Skeletal muscle tissue (tissue), 3 donors: ENCODE measurements at regions not wholly inside any gene's neighbourhood (a gene's known extent, or its start where the extent isn't known, plus 50 kb on each side); places are given as distances from the start of the nearest gene placed in this dataset.

Source experiments
- H3K27ac ChIP-seq: one replicate; pipeline ENCODE4 v1.7.0; 2013; ENCODE audit warnings: mild to moderate bottlenecking, low read depth, low read length, inconsistent platforms
- H3K27me3 ChIP-seq, 3 donors: one replicate each; pipeline ENCODE4 v1.7.0; 2013; ENCODE audit warnings: low read length in 3 of 3; ENCODE audit not compliant: control insufficient read depth in 3 of 3, insufficient read depth in 3 of 3
- H3K36me3 ChIP-seq, 3 donors: one replicate each; pipeline ENCODE4 v1.7.0; 2013; ENCODE audit warnings: low read length in 3 of 3; ENCODE audit not compliant: control insufficient read depth in 3 of 3, insufficient read depth in 3 of 3
- H3K4me1 ChIP-seq, 3 donors: one replicate each; pipeline ENCODE4 v1.7.0; 2013; ENCODE audit warnings: low read length in 3 of 3, mild to moderate bottlenecking in 3 of 3; ENCODE audit not compliant: control insufficient read depth in 3 of 3, insufficient read depth in 3 of 3
- H3K4me3 ChIP-seq, 3 donors: one replicate each; pipeline ENCODE4 v1.7.0; 2013; ENCODE audit warnings: low read length in 3 of 3
- H3K9ac ChIP-seq, 3 donors: one replicate each; pipeline ENCODE4 v1.7.0; 2013; ENCODE audit warnings: low read length in 3 of 3, mild to moderate bottlenecking in 3 of 3, moderate library complexity in 2 of 3, low read depth in 1 of 3
- H3K9me3 ChIP-seq, 3 donors: one replicate each; pipeline ENCODE4 v1.7.0; 2013; ENCODE audit warnings: low read length in 3 of 3; ENCODE audit not compliant: control insufficient read depth in 3 of 3
- donor health status: Osteomylitis.

DNA sequence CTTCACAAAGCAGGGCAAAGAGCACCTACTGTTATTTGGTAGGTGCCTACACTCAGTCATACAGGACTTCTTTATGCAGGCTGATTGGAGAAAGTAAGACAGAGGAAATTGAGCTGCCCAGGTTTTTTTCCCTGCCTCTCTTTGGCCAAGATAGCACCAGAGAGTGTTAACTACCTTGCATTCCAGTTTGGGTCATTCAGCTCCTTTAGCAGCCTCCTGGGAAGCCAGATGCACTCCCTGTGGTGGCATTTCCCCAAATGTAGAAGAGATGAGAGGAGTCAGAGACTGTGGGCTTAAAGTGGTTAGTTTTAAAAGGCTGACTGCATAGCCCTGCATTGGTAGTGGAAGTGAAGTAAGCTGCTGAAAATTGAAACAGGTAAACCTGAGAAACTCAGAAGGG is 358.4 kb downstream of the BCKDHB start:
- Histone ChIP-seq H3K9me3 (no peaks in the 10 kb centered on the region), H3K4me1 (peaks cover 0 to 2% (median 0%) of the 10 kb centered on the region in 3 donors), H3K4me3 (no peak overlapping the region), H3K27me3 (no peaks in the 10 kb centered on the region), H3K36me3 (no peaks in the 10 kb centered on the region), H3K9ac (no peak overlapping the region), H3K27ac (no peak overlapping the region)

DNA sequence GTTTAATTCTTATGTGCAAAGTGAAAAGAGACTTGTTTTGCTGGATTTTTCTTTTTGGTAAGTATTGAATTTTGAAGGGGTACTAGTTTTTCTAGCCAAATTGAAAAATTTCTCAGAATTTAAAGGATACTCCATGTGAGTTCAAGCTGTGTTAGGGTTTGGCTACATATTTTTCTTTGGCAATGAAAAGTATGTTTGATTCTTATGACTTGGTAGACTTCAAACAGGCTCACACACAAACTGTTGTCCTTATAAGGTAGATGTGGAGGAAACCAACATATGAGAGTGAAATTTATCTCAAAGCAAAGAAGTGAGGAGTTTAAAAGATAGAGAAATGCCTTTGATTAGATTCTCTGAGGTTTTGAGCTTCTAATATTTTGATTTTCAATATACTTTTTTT is 356.7 kb downstream of the BCKDHB start:
- H3K27me3 ChIP-seq, result no peaks in the 10 kb centered on the region
- H3K4me3 ChIP-seq, result no peak overlapping the region
- no peak overlapping the region for H3K9ac ChIP-seq
- H3K36me3 ChIP-seq, result no peaks in the 10 kb centered on the region
- no peaks in the 10 kb centered on the region for H3K9me3 ChIP-seq
- H3K27ac ChIP-seq, result no peak overlapping the region
- H3K4me1 ChIP-seq, result peaks cover 0 to 2% (median 0%) of the 10 kb centered on the region in 3 donors

DNA sequence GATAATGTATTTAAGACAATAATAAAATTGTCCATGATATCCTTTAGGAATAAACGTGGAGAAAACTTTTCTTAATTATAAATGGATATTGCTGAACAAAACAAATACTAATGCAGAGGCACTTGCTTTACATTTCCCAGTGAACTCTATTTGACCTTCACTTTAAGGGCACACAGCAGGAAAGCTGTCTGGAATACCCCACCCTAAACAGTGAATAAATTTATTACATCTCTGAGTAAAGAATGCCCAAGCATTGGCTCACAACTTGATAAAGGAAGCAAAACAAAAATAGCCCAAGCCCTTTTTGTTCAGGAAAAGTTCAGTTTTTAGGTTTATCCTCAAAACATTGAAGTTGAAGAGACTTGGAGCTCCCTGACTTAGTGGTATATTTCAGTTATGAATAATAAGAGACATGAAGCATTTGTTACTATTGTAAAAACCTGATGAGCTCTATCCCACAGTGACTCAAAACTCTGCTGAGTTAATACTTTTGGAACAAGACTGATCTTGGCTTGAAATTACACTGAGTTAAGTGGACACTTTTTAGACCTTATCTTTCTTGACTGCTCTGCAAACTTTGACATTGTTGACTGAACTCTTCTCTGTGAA is 353.9 kb downstream of the BCKDHB start:
- H3K9ac ChIP-seq, result no peak overlapping the region

DNA sequence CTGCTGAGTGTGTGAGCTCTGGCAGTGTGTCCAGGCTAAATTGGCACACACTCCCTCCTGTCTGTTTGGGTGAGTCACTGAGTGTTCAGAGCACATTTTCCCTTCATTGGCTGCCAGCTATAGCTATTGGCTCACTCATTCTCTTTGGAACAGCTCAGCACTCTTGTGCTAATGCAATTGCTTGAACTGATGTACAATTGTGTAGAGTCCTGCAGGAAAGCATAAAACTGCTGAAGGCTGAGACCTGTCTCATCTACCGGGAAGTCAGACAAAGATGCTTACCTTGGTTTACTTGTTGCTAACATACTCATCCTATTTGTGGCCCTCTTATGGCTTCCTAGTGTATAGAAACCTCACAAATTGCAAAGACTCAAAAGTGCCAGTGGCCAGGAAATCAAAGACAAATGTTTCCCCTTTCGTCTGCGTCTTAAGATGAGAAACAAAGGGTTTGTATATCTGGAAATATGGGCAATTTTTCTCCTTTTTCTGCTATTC is 351.0 kb downstream of the BCKDHB start:
- Histone ChIP-seq H3K4me3 (no peak overlapping the region), H3K9me3 (no peaks in the 10 kb centered on the region), H3K27ac (no peak overlapping the region), H3K4me1 (peaks cover 2 to 8% (median 7%) of the 10 kb centered on the region in 3 donors), H3K27me3 (no peaks in the 10 kb centered on the region), H3K36me3 (no peaks in the 10 kb centered on the region), H3K9ac (no peak overlapping the region)

More for the DNA sequence above, 353.9 kb downstream of the BCKDHB start:
- Histone ChIP-seq H3K9me3 (no peaks in the 10 kb centered on the region), H3K36me3 (no peaks in the 10 kb centered on the region), H3K27ac (no peak overlapping the region), H3K27me3 (no peaks in the 10 kb centered on the region), H3K4me1 (peaks cover 2 to 10% (median 8%) of the 10 kb centered on the region in 3 donors), H3K4me3 (no peak overlapping the region)

DNA sequence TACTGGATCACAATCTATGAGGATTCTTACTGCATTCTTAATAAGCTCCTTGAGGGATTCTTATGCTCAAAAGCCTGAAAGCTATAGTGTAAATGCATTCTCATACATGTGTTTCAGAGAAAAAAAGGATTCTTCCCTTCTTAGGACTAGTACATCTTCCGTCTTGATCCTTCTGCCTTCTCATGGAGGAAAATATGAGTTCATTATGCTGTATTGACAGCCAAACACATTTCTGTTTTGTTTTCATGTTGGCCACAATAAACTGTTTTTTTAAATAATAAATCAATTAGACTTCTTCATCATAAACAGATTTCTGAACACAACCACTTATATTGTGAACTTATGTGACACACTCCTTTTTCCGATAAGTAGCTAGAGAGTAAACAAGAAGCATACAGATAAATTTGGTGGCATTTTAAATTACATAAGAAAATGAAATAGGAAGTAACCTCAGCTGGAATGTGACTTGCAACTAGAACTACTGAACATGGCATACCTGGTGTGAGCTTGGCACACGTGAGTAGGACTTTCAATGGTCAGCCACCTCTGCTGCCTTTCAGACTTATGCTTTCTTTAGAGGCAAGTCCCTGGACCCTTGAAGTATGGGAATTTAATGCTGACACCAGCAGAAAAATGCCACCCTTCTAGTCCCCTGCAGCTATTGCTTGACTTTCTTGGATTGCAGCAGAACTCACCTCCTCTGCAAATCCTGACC is 350.4 kb downstream of the BCKDHB start:
- no peak overlapping the region for H3K9ac ChIP-seq
- H3K27ac ChIP-seq, result no peak overlapping the region
- H3K9me3 ChIP-seq, result no peaks in the 10 kb centered on the region
- peaks cover 2 to 8% (median 7%) of the 10 kb centered on the region in 3 donors for H3K4me1 ChIP-seq
- no peaks in the 10 kb centered on the region for H3K27me3 ChIP-seq
- no peak overlapping the region for H3K4me3 ChIP-seq
- no peaks in the 10 kb centered on the region for H3K36me3 ChIP-seq

DNA sequence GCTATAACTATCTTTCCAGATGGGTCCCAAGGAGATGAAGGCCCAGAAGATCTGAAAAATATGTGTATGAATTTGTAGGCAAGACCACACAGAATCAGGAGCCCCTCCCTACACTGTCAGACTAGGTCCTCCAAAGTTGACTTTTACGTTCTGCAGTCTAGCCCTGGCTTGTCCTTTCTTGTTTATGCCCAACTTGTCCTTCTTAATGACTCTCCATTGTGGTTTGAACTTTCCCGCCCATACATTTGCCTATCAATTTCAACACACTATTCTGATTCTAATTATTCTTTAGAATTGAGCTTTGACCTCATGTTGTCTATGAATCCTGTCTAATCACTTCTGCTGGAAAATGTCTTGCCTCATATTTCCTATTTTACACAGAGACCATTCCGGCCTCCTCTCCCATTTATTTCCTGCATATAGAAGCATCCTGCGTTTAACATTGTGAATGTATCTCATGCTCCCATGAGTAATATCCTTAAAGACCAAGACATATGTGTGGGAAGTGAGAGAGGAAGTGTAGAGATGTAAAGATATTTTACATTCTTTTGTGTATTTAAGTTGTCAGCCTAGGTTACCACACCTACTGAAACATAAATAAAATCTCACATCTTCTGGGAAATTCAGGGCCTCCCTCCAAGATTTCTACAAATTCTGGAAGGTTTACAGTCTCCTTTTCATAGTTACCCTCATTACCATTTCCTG is 348.3 kb downstream of the BCKDHB start:
- H3K4me3 ChIP-seq, result no peak overlapping the region
- no peak overlapping the region for H3K9ac ChIP-seq
- H3K27me3 ChIP-seq, result no peaks in the 10 kb centered on the region
- H3K27ac ChIP-seq, result no peak overlapping the region
- peaks cover 2 to 8% (median 7%) of the 10 kb centered on the region in 3 donors for H3K4me1 ChIP-seq
- no peaks in the 10 kb centered on the region for H3K9me3 ChIP-seq
- no peaks in the 10 kb centered on the region for H3K36me3 ChIP-seq

DNA sequence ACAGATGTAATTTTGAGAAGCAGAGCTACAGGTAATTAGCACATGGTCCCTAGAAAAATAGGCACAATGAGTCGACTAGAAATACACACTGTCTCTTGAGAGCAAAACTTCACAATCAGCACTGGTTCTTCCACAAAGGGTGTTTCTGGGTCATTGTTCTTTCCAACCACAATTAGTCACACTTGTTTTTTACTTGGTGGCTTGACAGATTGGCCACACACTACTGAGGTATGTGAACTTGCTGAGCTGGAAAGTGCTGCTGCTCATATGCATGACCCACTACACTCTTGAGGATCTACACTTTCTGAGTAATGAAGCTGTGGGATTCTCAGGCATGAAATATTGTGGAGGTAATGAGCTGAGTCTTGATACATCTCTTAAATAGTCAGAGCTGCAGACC is 347.7 kb downstream of the BCKDHB start:
- no peak overlapping the region for H3K4me3 ChIP-seq
- H3K9ac ChIP-seq, result no peak overlapping the region
- H3K9me3 ChIP-seq, result no peaks in the 10 kb centered on the region

DNA sequence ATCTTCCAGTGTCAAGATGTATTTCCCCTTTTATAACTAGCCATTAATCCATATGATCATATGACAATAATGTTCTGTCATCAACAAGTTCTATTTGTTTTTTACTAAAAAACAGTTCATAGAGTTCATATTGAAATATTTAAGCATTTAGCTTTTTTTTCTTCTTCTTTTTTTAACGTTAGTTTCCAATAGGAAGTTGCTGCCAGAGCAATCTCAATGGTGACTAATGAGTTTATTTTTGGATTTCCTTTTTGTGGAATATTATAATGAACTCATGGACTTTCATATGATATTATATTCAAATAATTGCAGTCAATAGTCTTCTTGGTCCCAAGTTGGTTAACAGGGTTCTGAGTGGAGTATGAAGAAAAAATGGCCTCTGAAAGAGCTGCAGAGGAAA is 343.3 kb downstream of the BCKDHB start:
- Histone ChIP-seq H3K4me3 (no peak overlapping the region), H3K36me3 (no peaks in the 10 kb centered on the region), H3K27ac (no peak overlapping the region), H3K27me3 (no peaks in the 10 kb centered on the region), H3K9me3 (no peaks in the 10 kb centered on the region), H3K4me1 (no peaks in the 10 kb centered on the region), H3K9ac (no peak overlapping the region)

More for the DNA sequence above, 347.7 kb downstream of the BCKDHB start:
- Histone ChIP-seq H3K27ac (no peak overlapping the region), H3K27me3 (no peaks in the 10 kb centered on the region), H3K4me1 (peaks cover 2 to 8% (median 7%) of the 10 kb centered on the region in 3 donors), H3K36me3 (no peaks in the 10 kb centered on the region)

DNA sequence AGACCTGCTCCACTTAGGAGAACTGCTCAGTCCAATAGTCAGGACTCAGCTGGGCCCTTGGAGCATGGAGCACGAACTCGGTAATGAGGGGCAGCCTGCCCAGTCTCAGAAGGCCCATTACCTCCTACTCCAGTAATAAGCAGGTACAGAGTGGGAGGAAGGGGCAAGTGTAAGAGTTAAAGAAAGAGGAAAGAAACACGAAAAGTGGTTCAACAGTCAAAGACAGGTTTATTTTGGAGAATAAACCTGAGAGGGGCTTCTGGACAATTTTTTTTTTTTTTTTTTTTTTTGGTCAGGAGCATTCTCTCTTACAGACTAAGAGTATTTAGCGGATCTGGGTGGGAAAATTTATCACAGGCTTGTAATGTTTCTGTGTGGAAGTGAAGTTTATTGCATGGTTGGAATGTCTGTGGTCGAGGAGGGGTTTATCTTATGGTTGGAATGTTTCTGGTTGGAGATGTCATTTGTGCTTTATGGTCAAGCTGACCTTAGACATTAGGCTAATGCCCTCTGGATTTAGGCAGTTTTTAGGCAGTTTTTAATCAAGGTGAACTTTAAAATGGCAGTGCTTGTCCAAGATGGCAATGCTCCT is 340.1 kb downstream of the BCKDHB start:
- Histone ChIP-seq H3K27ac (no peak overlapping the region), H3K4me3 (no peak overlapping the region), H3K4me1 (no peaks in the 10 kb centered on the region), H3K27me3 (no peaks in the 10 kb centered on the region), H3K9me3 (no peaks in the 10 kb centered on the region), H3K9ac (no peak overlapping the region), H3K36me3 (no peaks in the 10 kb centered on the region)
